AG04450 (cell line): ENCODE measurements at regions not wholly inside any gene's neighbourhood (a gene's known extent, or its start where the extent isn't known, plus 50 kb on each side); places are given as distances from the start of the nearest gene placed in this dataset.

Experiments used
- CTCF ChIA-PET: fragments of 300-600, 350-600 bp; formaldehyde crosslinking; extraction: SDS; loops from one replicate; lab custom pipeline; 2022; ENCODE audit warnings: antibody characterized with exemption, inconsistent platforms; lab: Charles Lee
- POLR2A ChIA-PET: fragments of 350-600 bp; formaldehyde crosslinking; extraction: SDS; loops from one replicate; lab custom pipeline; 2021; ENCODE audit warnings: antibody characterized with exemption, inconsistent platforms; lab: Yijun Ruan, JAX
- DNase-seq: peaks from one replicate; pipeline ENCODE4 v3.0.0-alpha.2; 2011; ENCODE audit warnings: low read depth, low spot score
- H3K27ac ChIP-seq: one replicate; pipeline ENCODE4 v1.5.1; 2012; ENCODE audit warnings: low read depth, low read length, control low read depth
- H3K27me3 ChIP-seq: one replicate; pipeline ENCODE4 v1.6.0; 2012; ENCODE audit warnings: low read length; ENCODE audit not compliant: control insufficient read depth, insufficient read depth
- H3K4me3 ChIP-seq: 2 replicates; pipeline ENCODE4 v1.5.1; 2011; ENCODE audit warnings: mild to moderate bottlenecking, low read depth, low read length, control low read depth
- H3K9me3 ChIP-seq: 2 replicates; pipeline ENCODE4 v1.5.1; 2012; ENCODE audit warnings: low read length; ENCODE audit not compliant: control insufficient read depth, insufficient read depth
- TF ChIP-seq, protein P1 (sequence below): IDR thresholded peaks from 2 replicates; pipeline ENCODE4 v1.5.1; 2011; ENCODE audit warnings: low read depth, low read length, control low read depth, inconsistent platforms

DNA sequence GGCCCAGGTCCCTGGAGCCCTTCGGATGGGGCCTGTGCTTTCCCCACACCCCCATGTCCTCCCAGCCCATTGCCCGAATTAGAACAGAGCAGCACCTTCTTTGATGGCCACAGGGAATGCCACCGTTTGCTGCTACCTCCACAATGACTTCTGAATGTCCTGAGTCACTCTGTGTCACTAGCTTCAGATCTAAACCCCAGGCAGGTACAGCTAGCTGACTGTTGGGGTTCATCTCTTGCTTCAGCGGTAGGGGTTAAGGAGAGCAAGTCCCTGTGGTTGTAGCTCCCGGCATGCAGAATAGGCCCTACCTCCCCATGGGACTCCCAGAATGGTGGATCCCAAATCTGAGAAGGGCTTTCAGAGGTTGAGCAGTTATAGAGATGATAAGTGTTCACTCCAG, 291.1 kb upstream of the POU3F1 start:
- ChIA-PET POLR2A (no interaction called here), CTCF (no interaction called here)
- no peak for DNase-seq
- Histone ChIP-seq H3K27ac (no peak overlapping the region), H3K9me3 (no peaks in the 10 kb centered on the region), H3K4me3 (no peak overlapping the region), H3K27me3 (peaks cover 3% of the 10 kb centered on the region)
- TF ChIP-seq, protein P1, sequence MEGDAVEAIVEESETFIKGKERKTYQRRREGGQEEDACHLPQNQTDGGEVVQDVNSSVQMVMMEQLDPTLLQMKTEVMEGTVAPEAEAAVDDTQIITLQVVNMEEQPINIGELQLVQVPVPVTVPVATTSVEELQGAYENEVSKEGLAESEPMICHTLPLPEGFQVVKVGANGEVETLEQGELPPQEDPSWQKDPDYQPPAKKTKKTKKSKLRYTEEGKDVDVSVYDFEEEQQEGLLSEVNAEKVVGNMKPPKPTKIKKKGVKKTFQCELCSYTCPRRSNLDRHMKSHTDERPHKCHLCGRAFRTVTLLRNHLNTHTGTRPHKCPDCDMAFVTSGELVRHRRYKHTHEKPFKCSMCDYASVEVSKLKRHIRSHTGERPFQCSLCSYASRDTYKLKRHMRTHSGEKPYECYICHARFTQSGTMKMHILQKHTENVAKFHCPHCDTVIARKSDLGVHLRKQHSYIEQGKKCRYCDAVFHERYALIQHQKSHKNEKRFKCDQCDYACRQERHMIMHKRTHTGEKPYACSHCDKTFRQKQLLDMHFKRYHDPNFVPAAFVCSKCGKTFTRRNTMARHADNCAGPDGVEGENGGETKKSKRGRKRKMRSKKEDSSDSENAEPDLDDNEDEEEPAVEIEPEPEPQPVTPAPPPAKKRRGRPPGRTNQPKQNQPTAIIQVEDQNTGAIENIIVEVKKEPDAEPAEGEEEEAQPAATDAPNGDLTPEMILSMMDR = no peak

- no peaks in the 10 kb centered on the region for H3K9me3 ChIP-seq
- POLR2A ChIA-PET = no interaction called here
- H3K4me3 ChIP-seq = no peak overlapping the region
- TF ChIP-seq, protein P1 = no peak
- DNase-seq = no peak
- CTCF ChIA-PET = no interaction called here
- H3K27ac ChIP-seq = no peak overlapping the region
- peaks cover 3% of the 10 kb centered on the region for H3K27me3 ChIP-seq
Measured at GRCh38 chr1:38336961-38337360, 290.4 kb upstream of the POU3F1 start.

DNA sequence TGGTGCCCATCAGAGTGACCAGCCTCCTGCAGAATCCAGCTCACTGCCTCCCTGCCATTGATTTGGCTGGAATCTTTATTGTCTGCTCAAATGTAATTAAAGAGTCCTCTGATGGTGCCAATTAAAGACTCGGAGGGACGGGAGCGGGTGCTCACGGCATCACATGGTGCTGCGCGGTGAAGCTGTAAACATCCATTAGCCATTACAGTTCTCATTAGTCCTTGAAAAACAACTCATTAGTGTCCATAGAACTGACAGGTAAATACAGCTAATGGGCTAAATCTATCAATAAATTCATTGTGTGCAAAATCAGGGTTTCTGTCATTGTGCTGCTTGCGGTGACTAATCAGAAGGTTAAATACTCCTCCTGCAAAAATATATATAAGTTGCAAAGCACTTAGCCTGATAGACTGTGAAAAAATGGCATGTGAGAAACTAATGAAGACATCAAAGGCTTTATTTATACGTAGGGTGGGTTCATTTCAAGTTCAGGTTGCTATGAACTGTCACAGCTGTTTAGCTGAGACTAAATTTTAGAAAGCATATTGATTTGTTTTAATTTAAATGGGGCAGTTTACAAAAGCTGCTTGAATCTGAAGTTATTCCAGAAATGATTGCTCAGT, 289.8 kb upstream of the POU3F1 start:
- DNase-seq = no peak
- no peak overlapping the region for H3K27ac ChIP-seq
- CTCF ChIA-PET = no interaction called here
- POLR2A ChIA-PET = no interaction called here
- H3K27me3 ChIP-seq = peaks cover 3% of the 10 kb centered on the region
- TF ChIP-seq, protein P1 = no peak
- H3K4me3 ChIP-seq = no peak overlapping the region
- H3K9me3 ChIP-seq = no peaks in the 10 kb centered on the region

DNA sequence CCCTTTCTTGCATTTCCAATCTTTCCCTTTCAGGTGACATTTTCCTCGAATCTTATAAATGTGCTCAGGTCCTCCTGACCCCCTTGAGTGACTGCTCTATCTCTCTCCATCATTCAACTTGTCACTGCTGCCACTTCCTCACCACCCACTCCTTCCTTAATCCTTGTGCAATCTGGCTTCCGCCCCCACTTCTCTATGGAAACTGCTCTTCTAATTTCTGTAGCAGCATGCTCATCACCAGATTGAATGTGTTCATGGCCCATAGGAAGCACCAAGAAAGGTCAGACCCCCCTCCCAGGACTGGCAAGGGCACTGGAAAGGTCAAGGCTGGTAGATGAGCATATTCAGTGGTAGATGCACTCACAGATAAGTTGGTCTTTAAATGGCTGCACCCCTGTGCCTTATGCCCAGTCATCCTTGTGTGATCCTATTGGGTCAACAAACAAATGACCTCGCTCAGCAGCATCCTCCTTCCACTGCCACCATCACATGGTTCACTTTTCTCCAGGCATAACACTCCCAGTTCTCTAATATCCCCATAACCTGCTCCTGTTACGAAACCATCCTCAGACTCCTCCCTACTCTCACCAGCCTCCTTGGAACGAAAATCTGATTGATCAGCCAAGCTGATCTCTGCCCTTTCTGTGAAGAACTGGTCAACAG, 288.5 kb upstream of the POU3F1 start:
- Histone ChIP-seq H3K9me3 (no peaks in the 10 kb centered on the region), H3K4me3 (no peak overlapping the region), H3K27ac (no peak overlapping the region), H3K27me3 (peaks cover 3% of the 10 kb centered on the region)
- POLR2A ChIA-PET = no interaction called here
- no peak for DNase-seq
- CTCF ChIA-PET = no interaction called here
- TF ChIP-seq, protein P1 = no peak

DNA sequence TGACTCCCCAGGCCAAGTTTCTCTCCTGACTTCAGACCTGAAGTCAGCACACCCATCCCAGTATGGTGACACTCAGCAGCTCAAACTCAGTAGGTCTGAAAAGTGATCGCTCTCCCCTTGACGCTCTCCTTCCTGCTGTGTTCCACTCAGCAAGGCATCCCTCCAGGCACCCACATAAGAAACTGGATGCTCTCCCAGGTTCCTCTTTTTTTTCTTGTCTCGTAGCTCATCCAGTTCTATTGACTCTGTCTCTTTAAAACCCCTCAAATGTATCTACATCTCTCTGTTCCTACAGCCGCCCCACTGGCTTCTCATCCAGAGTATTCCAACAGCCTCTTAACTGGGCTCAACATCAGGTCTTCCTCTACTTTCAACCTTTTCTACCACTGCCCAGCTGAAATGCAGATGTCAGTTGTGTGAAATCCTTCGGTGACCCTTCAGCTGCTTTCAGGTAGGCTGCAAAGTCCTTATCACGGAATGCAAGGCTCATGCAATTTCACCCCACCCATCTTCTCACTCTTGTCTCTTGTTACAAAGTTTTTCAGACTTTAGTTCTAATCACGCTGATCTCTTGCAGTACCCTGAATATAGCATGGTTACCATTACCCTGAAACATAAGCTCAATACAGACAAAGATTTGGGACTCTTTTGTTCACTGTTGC, 286.2 kb upstream of the POU3F1 start:
- DNase-seq = no peak
- POLR2A ChIA-PET = no interaction called here
- Histone ChIP-seq H3K27me3 (peaks cover 3% of the 10 kb centered on the region), H3K4me3 (no peak overlapping the region), H3K27ac (no peak overlapping the region), H3K9me3 (no peaks in the 10 kb centered on the region)
- CTCF ChIA-PET = no interaction called here
- TF ChIP-seq, protein P1 = no peak
